ENCODE measurements at regions not wholly inside any gene's neighbourhood (a gene's known extent, or its start where the extent isn't known, plus 50 kb on each side); places are given as distances from the start of the nearest gene placed in this dataset.
"Not testable (repeated sequence)": the region's sequence is repeated elsewhere in the genome, so short reads cannot be mapped to it uniquely, and the experiment has no call there.

- TF ChIP-seq, protein P1, sequence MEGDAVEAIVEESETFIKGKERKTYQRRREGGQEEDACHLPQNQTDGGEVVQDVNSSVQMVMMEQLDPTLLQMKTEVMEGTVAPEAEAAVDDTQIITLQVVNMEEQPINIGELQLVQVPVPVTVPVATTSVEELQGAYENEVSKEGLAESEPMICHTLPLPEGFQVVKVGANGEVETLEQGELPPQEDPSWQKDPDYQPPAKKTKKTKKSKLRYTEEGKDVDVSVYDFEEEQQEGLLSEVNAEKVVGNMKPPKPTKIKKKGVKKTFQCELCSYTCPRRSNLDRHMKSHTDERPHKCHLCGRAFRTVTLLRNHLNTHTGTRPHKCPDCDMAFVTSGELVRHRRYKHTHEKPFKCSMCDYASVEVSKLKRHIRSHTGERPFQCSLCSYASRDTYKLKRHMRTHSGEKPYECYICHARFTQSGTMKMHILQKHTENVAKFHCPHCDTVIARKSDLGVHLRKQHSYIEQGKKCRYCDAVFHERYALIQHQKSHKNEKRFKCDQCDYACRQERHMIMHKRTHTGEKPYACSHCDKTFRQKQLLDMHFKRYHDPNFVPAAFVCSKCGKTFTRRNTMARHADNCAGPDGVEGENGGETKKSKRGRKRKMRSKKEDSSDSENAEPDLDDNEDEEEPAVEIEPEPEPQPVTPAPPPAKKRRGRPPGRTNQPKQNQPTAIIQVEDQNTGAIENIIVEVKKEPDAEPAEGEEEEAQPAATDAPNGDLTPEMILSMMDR (IDR thresholded peaks at IDR 0.05), result not testable (repeated sequence)
- TF ChIP-seq POLR2A (IDR thresholded peaks at IDR 0.05), result not testable (repeated sequence)
These were observed 71.3 kb upstream of the EPB41L1 start for GRCh38 chr20:36083200-36083599.

Data from adrenal gland (tissue), 5 donors.